ENCODE measurements at regions not wholly inside any gene's neighbourhood (a gene's known extent, or its start where the extent isn't known, plus 50 kb on each side); places are given as distances from the start of the nearest gene placed in this dataset.

DNA sequence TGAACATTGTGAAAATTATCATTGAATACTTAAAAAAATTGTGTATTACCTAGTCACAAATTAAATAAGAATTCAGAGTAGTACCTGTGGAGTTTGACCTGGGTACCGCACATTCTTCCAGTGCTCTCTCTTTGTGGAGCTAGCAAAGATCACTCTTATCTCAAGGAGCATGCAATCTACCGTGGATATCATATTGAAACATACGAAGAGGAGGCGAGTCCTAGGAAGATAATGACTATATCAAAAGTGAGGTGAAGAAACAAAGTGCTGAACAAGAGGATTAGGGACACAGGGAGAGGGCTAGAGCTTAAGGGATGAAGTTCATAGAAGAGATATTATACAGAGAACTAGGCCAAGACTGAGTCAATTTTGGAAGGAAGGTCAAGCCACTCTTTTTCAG is 55.9 kb upstream of the NR3C1 start:
- TF ChIP-seq, protein P1, sequence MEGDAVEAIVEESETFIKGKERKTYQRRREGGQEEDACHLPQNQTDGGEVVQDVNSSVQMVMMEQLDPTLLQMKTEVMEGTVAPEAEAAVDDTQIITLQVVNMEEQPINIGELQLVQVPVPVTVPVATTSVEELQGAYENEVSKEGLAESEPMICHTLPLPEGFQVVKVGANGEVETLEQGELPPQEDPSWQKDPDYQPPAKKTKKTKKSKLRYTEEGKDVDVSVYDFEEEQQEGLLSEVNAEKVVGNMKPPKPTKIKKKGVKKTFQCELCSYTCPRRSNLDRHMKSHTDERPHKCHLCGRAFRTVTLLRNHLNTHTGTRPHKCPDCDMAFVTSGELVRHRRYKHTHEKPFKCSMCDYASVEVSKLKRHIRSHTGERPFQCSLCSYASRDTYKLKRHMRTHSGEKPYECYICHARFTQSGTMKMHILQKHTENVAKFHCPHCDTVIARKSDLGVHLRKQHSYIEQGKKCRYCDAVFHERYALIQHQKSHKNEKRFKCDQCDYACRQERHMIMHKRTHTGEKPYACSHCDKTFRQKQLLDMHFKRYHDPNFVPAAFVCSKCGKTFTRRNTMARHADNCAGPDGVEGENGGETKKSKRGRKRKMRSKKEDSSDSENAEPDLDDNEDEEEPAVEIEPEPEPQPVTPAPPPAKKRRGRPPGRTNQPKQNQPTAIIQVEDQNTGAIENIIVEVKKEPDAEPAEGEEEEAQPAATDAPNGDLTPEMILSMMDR (IDR thresholded peaks at IDR 0.05), result no peak
- no peak for TF ChIP-seq POLR2A (IDR thresholded peaks at IDR 0.05)
- no peak for TF ChIP-seq POLR2AphosphoS5 (IDR thresholded peaks at IDR 0.05; ENCODE audit: insufficient read depth in 1 of 2, low read depth in 1 of 2)
